Myocyte (in vitro differentiated cells): ENCODE measurements at regions not wholly inside any gene's neighbourhood (a gene's known extent, or its start where the extent isn't known, plus 50 kb on each side); places are given as distances from the start of the nearest gene placed in this dataset.
"Not testable (repeated sequence)": the region's sequence is repeated elsewhere in the genome, so short reads cannot be mapped to it uniquely, and the experiment has no call there.

Experiments used
- DNase-seq: peaks from one replicate; pipeline ENCODE4 v3.0.0-alpha.2; 2012; ENCODE audit warnings: low read depth

GRCh38 chr12:25789541-25789944 lies 168.9 kb upstream of the RASSF8 start:
- no peak for DNase-seq

GRCh38 chr12:25792031-25792430 lies 166.5 kb upstream of the RASSF8 start:
- no peak for DNase-seq

DNA sequence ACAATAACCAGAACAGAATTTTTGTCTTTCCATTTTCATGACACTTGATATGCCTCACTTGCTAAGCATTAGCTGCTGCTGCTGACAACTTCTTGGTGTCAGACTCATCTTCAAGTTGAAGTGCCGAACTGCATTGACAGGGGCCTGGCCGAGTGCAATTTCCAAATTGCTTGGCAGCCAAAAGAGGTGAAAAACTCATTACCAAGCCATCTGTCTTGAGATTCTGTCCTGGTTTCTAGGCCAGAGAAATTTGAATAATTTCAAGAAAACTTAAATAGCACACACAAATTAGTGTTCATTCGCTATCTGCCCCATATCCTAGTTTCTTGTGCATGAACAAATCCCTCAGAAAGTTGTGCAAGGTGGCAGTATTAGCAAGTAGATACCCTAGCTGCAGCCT lies 165.3 kb upstream of the RASSF8 start:
- DNase-seq, result no peak

- DNase-seq, result no peak
These were observed 163.9 kb upstream of the RASSF8 start for GRCh38 chr12:25794571-25794970.

GRCh38 chr12:25796523-25797000 lies 161.9 kb upstream of the RASSF8 start:
- no peak for DNase-seq

- no peak for DNase-seq
These were observed 161.1 kb upstream of the RASSF8 start for GRCh38 chr12:25797386-25797785.

DNA sequence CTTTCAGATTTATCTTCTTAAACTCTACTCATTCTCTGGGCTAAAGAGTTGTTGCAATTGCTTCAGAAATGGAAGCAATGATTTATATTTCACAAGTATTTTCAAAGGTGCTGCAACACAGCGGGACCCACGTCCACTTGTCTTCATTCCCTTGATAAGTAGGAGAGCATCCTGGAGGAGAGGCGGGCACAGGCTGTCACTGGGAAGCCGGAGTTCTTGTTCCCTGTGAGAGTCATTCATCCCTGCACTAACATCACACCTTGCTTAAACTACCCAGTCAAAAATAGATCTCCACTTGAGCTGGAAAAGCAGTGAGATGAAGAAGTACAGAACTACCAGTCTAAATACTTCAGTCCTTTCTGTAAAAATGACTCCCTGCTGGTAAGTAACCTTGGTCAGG lies 160.5 kb upstream of the RASSF8 start:
- no peak for DNase-seq

DNA sequence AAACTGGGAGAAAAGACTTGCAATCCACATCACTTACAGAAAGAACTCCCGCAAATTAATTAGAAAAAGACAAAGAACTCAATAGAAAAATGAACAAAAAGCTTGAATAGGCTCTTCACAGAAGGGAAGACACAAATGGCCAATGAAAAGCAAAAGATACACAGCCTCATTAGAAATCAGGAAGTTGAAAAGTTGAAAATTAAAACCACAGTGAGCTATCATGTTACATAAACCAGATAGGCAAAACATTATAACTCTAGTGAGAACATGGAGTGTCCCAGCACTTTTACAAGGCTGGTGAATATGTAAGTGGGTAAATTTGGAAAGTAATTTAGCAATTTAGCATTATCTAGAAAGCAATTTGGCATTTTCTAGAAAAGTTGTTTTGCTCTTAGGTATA lies 158.4 kb upstream of the RASSF8 start:
- peak; percentile 29 for DNase-seq

DNA sequence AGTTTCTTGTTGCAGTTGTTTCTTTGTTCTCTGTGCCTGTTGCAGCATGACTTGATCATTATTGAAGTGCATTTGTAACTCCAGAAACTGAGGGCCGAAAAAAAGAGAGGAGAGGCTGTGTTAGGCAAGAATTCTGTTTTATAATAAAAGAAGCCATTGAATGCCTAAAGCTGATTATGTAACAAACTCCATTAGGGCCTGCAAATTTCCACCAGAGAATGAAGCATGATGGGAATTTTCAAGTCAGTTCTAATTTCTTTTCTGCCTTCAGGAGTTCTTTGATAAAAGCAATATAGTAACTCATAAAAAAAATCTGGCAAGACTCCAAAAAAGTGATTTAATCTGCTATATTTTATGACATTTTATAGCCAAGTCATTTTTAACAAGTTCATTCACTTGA lies 156.7 kb upstream of the RASSF8 start:
- no peak for DNase-seq

DNA sequence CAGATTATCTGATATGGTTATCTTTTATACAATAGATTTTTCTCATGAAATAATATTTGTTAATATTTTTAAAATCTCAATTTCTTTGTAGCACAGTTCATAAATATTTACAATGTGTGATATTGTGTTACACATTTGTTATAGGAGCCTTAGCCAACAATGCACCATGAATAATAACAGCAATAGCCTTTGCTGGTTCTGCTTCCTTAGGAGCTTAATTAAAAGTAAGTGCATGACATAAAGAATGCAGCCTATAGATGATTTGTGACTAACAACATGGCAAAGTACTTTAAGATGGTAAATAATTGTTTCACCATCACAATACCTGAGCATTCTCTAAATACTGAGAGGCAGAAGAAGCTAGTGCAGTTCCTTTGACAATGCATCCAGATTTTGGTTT lies 156.3 kb upstream of the RASSF8 start:
- no peak for DNase-seq

DNA sequence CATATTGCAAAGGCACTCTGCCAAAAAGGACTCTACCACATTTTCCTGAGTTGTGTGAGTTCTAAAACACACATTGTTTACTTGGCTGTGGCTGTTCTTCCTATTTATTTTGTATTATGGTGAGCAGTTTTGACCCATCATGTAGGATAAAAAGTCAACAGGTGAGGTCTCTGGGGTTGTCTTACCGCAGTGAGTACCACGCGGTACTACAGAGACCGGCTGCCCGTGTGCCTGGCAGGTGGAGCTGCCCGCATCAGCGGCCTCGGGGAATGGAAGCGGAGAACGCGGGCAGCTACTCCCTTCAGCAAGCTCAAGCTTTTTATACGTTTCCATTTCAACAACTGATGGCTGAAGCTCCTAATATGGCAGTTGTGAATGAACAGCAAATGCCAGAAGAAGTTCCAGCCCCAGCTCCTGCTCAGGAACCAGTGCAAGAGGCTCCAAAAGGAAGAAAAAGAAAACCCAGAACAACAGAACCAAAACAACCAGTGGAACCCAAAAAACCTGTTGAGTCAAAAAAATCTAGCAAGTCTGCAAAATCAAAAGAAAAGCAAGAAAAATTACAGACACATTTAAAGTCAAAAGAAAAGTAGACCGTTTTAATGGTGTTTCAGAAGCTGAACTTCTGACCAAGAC lies 155.3 kb upstream of the RASSF8 start:
- DNase-seq, result not testable (repeated sequence)

- not testable (repeated sequence) for DNase-seq
These were observed 154.2 kb upstream of the RASSF8 start for GRCh38 chr12:25804286-25804685.

- no peak for DNase-seq
These were observed 152.2 kb upstream of the RASSF8 start for GRCh38 chr12:25806271-25806670.

DNA sequence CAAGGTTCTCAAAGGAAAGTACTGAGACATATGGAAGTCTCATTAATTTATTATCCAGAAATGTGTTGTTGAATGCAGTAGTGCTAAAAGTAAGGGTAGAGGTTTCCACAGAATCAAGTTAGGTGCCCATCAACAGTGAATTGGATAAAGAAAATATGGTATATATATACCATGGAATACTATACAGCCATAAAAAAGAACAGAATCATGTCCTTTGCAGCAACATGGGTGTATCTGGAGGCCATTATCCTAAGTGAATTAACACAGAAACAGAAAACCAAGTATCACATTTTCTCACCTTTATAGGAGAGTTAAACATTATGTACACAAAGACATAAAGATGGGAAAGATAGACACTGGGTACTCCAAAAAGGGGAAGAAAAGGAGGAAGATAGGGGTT lies 149.9 kb upstream of the RASSF8 start:
- DNase-seq, result no peak

GRCh38 chr12:25810683-25811082 lies 147.8 kb upstream of the RASSF8 start:
- no peak for DNase-seq

DNA sequence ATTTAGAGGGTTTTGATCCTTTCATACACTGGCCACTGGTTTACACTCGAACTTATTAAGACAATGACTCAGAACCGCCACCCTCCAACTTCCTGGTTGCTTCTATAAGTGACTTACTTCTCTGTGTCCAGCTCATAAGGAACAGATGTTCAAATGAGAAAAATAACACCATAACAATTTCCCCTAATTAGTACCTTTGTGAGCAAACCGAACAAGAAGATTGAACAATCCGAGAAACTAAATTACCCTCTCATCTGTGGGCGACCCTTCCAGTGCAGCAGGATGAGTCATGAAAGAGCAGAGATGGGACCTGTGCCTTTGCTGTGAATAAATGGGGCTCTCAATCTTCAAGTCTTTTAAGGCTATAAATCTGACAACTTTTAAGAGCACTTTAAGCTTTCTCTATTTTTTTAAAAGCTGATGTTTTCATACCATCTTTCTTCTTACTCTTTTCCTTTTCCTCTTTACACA lies 146.8 kb upstream of the RASSF8 start:
- DNase-seq, result peak; percentile 30

DNA sequence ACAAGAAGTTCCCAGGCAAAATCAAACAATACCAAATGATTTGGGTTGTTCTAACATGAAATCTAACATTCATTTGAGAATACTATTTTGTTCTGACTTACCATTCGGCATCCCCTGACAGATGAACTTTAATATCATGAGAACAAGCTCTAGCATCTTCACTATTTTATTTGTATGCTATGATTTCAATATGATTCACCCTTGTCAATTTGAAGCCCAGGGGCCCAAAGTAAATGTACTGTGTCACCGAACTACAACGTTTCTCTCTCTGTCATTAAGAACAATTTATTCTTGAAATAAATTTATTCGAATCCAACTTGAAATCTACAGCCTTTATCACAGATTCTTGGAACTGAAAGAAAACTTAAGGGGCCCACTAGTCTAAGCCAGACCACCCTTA lies 146.2 kb upstream of the RASSF8 start:
- DNase-seq, result no peak

- no peak for DNase-seq
These were observed 144.6 kb upstream of the RASSF8 start for GRCh38 chr12:25813843-25814242.

GRCh38 chr12:25816637-25817036 lies 141.8 kb upstream of the RASSF8 start:
- no peak for DNase-seq

DNA sequence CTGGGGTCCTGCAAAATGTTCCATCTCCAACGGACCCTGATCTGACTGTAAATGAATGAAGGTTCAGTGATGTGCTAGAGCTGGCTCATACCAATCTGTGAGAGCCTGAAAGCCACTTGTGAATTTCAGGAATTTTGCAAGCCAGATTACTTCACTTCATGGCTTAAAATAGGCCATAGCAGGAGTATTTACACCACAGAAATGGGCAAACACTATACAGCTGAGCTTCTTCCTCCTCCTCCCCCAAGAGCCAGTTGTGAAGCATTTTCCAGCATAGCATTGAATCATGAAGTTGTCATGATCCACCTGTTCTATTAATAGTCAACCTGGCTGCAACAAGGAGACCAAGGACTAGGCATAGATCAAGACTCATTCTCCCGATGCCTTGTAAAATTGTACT lies 141.3 kb upstream of the RASSF8 start:
- DNase-seq, result peak; percentile 22

DNA sequence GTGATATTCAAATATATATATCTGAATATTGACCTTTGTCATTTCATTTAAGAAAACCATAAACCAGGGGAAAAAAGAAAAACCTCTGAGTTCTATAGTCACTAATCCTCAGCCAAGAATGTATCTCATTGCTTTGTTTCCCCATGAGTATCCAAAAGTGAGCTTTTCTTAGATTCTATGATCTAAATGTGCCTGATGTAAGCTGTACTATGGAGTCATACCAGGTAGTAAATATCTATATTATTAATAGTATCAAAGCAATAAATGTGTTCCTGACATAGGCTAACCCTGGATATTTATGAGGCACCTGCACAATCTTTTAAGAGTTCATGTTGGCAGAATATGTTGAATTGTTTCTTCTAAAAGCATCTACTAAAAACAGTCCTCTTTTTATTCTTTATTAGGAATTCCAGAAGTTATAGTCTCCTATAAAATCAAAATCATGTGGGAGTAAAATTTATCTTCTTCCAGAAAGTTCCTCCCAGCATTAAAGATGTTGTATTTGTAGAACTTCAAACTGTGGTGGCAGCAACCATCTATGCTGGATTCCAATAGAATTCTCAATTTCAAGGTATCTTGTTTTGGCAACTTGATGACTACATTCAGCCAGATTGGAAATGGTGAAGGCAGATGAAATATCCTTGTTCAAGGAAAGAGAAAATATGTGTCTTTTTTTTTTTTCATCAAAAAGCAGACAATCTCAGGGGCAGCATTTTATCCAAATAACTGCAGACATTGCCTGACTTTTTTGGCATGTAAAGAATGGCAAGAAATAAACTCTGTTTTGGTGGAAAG lies 139.7 kb upstream of the RASSF8 start:
- DNase-seq, result no peak

DNA sequence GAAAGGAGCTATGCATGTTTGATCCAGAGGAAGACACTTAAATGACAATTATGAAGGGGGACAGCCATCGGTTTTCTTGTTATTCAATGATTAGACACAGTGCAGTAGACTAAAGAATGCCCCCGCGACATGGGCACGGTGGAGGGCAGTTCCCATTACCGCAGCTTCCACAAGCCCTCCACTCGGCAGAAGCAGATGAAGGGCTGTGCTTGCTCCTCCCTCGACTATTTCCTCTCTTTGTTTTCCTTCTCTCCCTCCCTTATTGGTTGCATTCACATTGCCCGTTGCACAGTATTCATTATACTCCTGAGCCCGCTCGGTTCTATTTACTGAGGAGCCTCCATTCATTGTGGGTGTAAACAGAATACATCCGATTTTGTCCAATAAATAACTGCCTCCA lies 138.8 kb upstream of the RASSF8 start:
- DNase-seq, result no peak

DNA sequence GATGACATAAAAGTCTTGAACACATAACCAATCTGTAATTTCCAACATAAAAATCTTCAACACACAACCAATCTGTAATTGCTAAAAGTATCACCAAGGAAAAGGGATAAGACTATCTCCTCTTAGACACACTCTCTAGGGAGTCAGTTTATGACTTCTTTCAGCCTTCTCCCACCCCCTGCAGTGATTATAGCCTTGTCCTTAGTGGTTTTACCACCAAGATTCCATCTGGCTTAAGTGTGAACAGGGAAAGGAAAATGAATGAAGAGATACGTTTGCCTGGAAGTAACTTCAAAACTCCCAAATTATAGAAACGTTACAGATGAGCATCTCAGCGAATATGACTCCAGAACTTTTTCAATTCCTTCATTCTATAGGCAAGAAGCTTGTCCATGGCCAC lies 136.2 kb upstream of the RASSF8 start:
- no peak for DNase-seq
